ENCODE measurements at regions not wholly inside any gene's neighbourhood (a gene's known extent, or its start where the extent isn't known, plus 50 kb on each side); places are given as distances from the start of the nearest gene placed in this dataset.

DNA sequence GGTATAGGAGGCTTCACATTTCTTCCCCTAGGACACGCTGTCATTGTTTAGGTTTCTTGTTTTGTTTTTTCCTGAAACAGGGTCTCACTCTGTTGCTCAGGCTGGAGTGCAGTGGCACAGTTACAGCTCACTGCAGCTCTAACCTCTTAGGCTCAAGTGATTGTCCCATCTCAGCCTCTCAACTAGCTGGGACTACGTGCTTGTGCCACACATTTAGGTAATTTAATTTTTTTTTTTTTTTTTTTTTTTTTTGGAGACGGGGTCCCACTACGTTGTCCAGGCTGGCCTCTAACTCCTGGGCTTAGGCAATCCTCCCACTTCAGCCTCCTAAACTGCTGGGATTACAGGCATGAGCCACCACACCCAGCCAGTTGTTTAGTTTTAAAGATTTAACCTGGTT lies 66.2 kb downstream of the EXOSC2 start:
- TF ChIP-seq EP300 (IDR thresholded peaks at IDR 0.05), result no peak
- TF ChIP-seq, protein P1, sequence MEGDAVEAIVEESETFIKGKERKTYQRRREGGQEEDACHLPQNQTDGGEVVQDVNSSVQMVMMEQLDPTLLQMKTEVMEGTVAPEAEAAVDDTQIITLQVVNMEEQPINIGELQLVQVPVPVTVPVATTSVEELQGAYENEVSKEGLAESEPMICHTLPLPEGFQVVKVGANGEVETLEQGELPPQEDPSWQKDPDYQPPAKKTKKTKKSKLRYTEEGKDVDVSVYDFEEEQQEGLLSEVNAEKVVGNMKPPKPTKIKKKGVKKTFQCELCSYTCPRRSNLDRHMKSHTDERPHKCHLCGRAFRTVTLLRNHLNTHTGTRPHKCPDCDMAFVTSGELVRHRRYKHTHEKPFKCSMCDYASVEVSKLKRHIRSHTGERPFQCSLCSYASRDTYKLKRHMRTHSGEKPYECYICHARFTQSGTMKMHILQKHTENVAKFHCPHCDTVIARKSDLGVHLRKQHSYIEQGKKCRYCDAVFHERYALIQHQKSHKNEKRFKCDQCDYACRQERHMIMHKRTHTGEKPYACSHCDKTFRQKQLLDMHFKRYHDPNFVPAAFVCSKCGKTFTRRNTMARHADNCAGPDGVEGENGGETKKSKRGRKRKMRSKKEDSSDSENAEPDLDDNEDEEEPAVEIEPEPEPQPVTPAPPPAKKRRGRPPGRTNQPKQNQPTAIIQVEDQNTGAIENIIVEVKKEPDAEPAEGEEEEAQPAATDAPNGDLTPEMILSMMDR (IDR thresholded peaks at IDR 0.05), result no peak

Data from esophagus muscularis mucosa (tissue), 3 donors.